ENCODE measurements at regions not wholly inside any gene's neighbourhood (a gene's known extent, or its start where the extent isn't known, plus 50 kb on each side); places are given as distances from the start of the nearest gene placed in this dataset.
A peak's percentile ranks its signal among the peaks of the same experiment; 100 is the strongest.
"Not testable (repeated sequence)": the region's sequence is repeated elsewhere in the genome, so short reads cannot be mapped to it uniquely, and the experiment has no call there.

DNA sequence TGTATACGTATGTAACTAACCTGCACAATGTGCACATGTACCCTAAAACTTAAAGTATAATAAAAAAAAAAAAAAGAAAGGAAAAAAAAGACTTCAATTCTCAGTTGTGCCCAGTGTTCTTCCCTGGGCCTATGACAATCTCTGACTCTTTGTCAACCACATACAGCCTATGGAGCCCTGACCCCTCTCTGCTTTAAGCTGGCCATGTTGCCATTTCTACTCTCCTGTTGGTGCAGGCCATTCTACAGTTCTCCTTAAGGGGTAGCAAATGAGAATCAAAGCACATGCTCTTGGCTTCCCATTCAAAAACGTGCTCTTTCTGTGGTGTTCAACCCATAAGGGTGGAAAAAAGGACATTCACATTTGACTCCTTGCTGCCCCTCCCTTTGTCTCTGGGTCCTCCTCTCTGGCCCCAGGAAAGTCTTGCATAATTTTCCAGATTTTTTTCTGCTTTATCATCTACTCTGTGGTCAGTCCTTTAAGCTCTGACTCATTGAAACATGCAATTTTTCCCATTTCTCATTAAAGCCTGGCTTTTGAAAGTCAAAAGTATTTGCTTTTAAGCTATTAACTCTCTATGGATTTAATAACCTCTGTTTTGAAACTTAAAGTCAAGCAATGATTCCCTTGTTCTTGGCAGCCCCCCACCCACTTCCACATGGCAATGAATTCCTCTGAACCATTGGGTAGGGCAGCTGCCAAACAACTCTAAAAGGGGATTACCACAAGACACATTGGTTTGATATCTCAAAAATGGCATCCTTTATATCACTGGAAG lies 208.6 kb upstream of the MCHR2 start:
- Histone ChIP-seq H3K36me3 (no peaks in the 10 kb centered on the region), H3K27me3 (no peaks in the 10 kb centered on the region), H3K4me3 (no peak overlapping the region), H3K4me1 (ENCODE audit: low read depth) (no peaks in the 10 kb centered on the region), H3K9me3 (ENCODE audit: low read depth) (no peaks in the 10 kb centered on the region), H3K27ac (no peak overlapping the region)
- TF ChIP-seq, protein P1, sequence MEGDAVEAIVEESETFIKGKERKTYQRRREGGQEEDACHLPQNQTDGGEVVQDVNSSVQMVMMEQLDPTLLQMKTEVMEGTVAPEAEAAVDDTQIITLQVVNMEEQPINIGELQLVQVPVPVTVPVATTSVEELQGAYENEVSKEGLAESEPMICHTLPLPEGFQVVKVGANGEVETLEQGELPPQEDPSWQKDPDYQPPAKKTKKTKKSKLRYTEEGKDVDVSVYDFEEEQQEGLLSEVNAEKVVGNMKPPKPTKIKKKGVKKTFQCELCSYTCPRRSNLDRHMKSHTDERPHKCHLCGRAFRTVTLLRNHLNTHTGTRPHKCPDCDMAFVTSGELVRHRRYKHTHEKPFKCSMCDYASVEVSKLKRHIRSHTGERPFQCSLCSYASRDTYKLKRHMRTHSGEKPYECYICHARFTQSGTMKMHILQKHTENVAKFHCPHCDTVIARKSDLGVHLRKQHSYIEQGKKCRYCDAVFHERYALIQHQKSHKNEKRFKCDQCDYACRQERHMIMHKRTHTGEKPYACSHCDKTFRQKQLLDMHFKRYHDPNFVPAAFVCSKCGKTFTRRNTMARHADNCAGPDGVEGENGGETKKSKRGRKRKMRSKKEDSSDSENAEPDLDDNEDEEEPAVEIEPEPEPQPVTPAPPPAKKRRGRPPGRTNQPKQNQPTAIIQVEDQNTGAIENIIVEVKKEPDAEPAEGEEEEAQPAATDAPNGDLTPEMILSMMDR (IDR thresholded peaks at IDR 0.05; ENCODE audit: low read depth, low read length), result no peak
- peak in 1 of 2 donors; percentile 95 for DNase-seq (ENCODE audit: low read depth in 1 of 2, low spot score in 1 of 2)

- not testable (repeated sequence) for H3K27ac ChIP-seq; H3K4me3 ChIP-seq; DNase-seq (ENCODE audit: low read depth in 1 of 2, low spot score in 1 of 2)
Measured at GRCh38 chr6:100196214-100196982, 202.4 kb upstream of the MCHR2 start.

DNA sequence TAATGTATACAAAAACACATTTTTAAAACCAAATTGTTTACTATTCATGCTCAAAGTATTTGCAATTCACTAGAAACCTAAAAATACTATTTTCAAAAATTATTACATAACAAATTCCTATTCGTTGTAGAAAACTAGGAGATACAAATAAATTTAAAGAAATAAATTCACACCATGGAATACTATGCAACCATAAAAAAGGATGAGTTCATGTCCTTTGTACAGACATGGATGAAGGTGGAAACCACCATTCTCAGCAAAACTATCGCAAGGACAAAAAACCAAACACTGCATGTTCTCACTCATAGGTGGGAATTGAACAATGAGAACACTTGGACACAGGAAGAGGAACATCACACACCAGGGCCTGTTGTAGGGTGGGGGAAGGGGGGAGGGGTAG lies 201.2 kb upstream of the MCHR2 start:
- not testable (repeated sequence) for H3K4me1 ChIP-seq (ENCODE audit: low read depth); DNase-seq (ENCODE audit: low read depth in 1 of 2, low spot score in 1 of 2)

More at GRCh38 chr6:100196214-100196982, 202.4 kb upstream of the MCHR2 start:
- not testable (repeated sequence) for H3K27me3 ChIP-seq; H3K4me1 ChIP-seq (ENCODE audit: low read depth); H3K36me3 ChIP-seq; H3K9me3 ChIP-seq (ENCODE audit: low read depth)

GRCh38 chr6:100194535-100194934 lies 200.5 kb upstream of the MCHR2 start:
- H3K9me3 ChIP-seq (ENCODE audit: low read depth), result no peaks in the 10 kb centered on the region
- DNase-seq (ENCODE audit: low read depth in 1 of 2, low spot score in 1 of 2), result no peak
- no peak overlapping the region for H3K4me3 ChIP-seq
- H3K27me3 ChIP-seq, result no peaks in the 10 kb centered on the region
- no peaks in the 10 kb centered on the region for H3K4me1 ChIP-seq (ENCODE audit: low read depth)
- TF ChIP-seq, protein P1 (IDR thresholded peaks at IDR 0.05; ENCODE audit: low read depth, low read length), result no peak
- no peak overlapping the region for H3K27ac ChIP-seq
- H3K36me3 ChIP-seq, result no peaks in the 10 kb centered on the region

More for the DNA sequence above, 201.2 kb upstream of the MCHR2 start:
- not testable (repeated sequence) for H3K36me3 ChIP-seq; H3K27ac ChIP-seq; H3K27me3 ChIP-seq; H3K9me3 ChIP-seq (ENCODE audit: low read depth); H3K4me3 ChIP-seq

DNA sequence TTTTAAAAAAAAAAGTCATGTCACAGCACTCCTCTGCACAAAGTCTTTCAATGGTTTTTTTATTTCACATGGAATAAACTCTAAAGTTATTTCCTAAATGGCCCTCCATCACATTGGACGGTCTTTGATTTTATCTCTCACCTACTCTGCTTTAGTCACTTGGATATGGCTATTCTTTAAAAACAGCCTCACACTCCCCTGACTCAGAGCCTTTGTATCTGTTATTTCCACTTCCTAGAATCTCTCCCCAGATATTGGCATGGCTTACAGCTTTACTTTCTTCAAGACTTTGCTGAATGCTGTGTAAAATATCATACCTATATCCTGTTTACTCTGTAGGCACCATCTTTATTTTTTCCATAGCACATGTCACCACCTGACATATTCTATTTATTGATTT lies 194.7 kb upstream of the MCHR2 start:
- TF ChIP-seq, protein P1 (IDR thresholded peaks at IDR 0.05; ENCODE audit: low read depth, low read length), result no peak
- no peaks in the 10 kb centered on the region for H3K4me1 ChIP-seq (ENCODE audit: low read depth)
- no peak overlapping the region for H3K4me3 ChIP-seq
- H3K9me3 ChIP-seq (ENCODE audit: low read depth), result no peaks in the 10 kb centered on the region
- H3K27ac ChIP-seq, result no peak overlapping the region
- no peak for DNase-seq (ENCODE audit: low read depth in 1 of 2, low spot score in 1 of 2)
- no peaks in the 10 kb centered on the region for H3K27me3 ChIP-seq
- no peaks in the 10 kb centered on the region for H3K36me3 ChIP-seq

DNA sequence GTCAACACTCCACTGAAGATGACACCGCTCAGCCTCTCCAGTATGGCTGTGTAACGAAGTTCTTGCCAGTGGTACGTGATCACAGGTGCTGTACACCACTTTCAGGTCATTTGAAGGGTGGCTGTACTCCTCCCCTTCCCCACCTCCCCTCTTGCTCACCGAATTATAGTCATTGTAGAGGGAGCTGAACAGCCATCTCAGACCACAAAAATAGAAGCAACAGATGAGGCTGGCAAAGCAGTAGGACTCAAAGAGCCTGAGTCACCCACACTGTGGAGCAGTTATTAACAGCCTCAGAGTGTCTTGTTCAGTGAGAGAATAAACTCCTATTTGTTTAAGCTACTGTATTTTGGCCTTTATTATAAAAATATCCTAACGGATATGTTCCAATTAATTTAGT lies 192.5 kb upstream of the MCHR2 start:
- Histone ChIP-seq H3K4me3 (no peak overlapping the region), H3K4me1 (ENCODE audit: low read depth) (no peaks in the 10 kb centered on the region), H3K27ac (no peak overlapping the region), H3K9me3 (ENCODE audit: low read depth) (no peaks in the 10 kb centered on the region), H3K36me3 (no peaks in the 10 kb centered on the region), H3K27me3 (no peaks in the 10 kb centered on the region)
- TF ChIP-seq, protein P1 (IDR thresholded peaks at IDR 0.05; ENCODE audit: low read depth, low read length), result no peak
- no peak for DNase-seq (ENCODE audit: low read depth in 1 of 2, low spot score in 1 of 2)
